ENCODE measurements at regions not wholly inside any gene's neighbourhood (a gene's known extent, or its start where the extent isn't known, plus 50 kb on each side); places are given as distances from the start of the nearest gene placed in this dataset.
A peak's percentile ranks its signal among the peaks of the same experiment; 100 is the strongest.
"Not testable (repeated sequence)": the region's sequence is repeated elsewhere in the genome, so short reads cannot be mapped to it uniquely, and the experiment has no call there.

DNA sequence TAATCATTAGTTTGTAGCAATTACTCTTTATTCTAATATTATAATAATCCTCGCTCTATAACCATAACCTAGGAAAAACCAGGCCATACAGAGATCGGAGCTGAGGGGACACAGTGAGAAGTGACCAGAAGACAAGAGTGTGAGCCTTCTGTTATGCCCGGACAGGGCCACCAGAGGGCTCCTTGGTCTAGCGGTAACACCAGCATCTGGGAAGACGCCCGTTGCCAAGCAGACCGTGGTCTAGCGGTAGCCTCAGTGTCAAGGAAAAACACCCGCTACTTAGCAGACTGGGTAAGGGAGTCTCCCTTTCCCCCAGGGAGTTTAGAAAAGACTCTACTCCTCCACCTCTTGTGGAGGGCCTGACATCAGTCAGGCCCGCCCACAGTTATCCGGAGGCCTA is 235.9 kb upstream of the ACO1 start:
- TF ChIP-seq, protein P1, sequence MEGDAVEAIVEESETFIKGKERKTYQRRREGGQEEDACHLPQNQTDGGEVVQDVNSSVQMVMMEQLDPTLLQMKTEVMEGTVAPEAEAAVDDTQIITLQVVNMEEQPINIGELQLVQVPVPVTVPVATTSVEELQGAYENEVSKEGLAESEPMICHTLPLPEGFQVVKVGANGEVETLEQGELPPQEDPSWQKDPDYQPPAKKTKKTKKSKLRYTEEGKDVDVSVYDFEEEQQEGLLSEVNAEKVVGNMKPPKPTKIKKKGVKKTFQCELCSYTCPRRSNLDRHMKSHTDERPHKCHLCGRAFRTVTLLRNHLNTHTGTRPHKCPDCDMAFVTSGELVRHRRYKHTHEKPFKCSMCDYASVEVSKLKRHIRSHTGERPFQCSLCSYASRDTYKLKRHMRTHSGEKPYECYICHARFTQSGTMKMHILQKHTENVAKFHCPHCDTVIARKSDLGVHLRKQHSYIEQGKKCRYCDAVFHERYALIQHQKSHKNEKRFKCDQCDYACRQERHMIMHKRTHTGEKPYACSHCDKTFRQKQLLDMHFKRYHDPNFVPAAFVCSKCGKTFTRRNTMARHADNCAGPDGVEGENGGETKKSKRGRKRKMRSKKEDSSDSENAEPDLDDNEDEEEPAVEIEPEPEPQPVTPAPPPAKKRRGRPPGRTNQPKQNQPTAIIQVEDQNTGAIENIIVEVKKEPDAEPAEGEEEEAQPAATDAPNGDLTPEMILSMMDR (IDR thresholded peaks at IDR 0.05; ENCODE audit: low read length) = peak; percentile 21
- TF ChIP-seq EZH2 (optimal IDR thresholded peaks at IDR 0.05; ENCODE audit: low read depth, low read length); EZH2phosphoT487 (IDR thresholded peaks at IDR 0.05; ENCODE audit: low read length): not testable (repeated sequence)
